ENCODE measurements at regions not wholly inside any gene's neighbourhood (a gene's known extent, or its start where the extent isn't known, plus 50 kb on each side); places are given as distances from the start of the nearest gene placed in this dataset.

- H2AFZ ChIP-seq (ENCODE audit: low read depth, low read length): no peak overlapping the region
- no peaks in the 10 kb centered on the region for H3K79me2 ChIP-seq (replicated peaks; ENCODE audit: insufficient read depth, low read length)
- no peak overlapping the region for H3K27ac ChIP-seq (ENCODE audit: low read length)
- H3K36me3 ChIP-seq (ENCODE audit: insufficient read depth, low read length): no peaks in the 10 kb centered on the region
- TF ChIP-seq POLR2AphosphoS5 (IDR thresholded peaks at IDR 0.05) (no peak), RAD21 (conservative IDR thresholded peaks at IDR 0.05) (no peak), EP300 (conservative IDR thresholded peaks at IDR 0.05; ENCODE audit: poor library complexity, severe bottlenecking) (no peak), TAF1 (IDR thresholded peaks at IDR 0.05; ENCODE audit: low read depth) (no peak)
- H3K4me2 ChIP-seq (ENCODE audit: low read length): no peak overlapping the region
- H3K9me3 ChIP-seq (ENCODE audit: low read length): no peaks in the 10 kb centered on the region
- no peaks in the 10 kb centered on the region for H4K20me1 ChIP-seq (ENCODE audit: insufficient read depth)
- H3K9ac ChIP-seq (ENCODE audit: low read length): no peak overlapping the region
- H3K9me2 ChIP-seq (ENCODE audit: insufficient read depth, low read length): no peaks in the 10 kb centered on the region
- H3K27me3 ChIP-seq (ENCODE audit: insufficient read depth, low read depth, low read length): no peaks in the 10 kb centered on the region
- no peaks in the 10 kb centered on the region for H3F3A ChIP-seq (ENCODE audit: insufficient read depth, low read length, poor library complexity, severe bottlenecking)
- H3K4me3 ChIP-seq (ENCODE audit: low read length): no peak overlapping the region
These were observed 92.1 kb upstream of the ELOVL6 start for GRCh38 chr4:110290511-110290910.

- Histone ChIP-seq H3K9me3 (ENCODE audit: low read length) (no peaks in the 10 kb centered on the region), H3K27ac (ENCODE audit: low read length) (no peak overlapping the region), H3K4me3 (ENCODE audit: low read length) (no peak overlapping the region), H4K20me1 (ENCODE audit: insufficient read depth) (no peaks in the 10 kb centered on the region), H2AFZ (ENCODE audit: low read depth, low read length) (no peak overlapping the region), H3F3A (ENCODE audit: insufficient read depth, low read length, poor library complexity, severe bottlenecking) (no peaks in the 10 kb centered on the region), H3K9me2 (ENCODE audit: insufficient read depth, low read length) (no peaks in the 10 kb centered on the region), H3K79me2 (replicated peaks; ENCODE audit: insufficient read depth, low read length) (no peaks in the 10 kb centered on the region), H3K36me3 (ENCODE audit: insufficient read depth, low read length) (no peaks in the 10 kb centered on the region), H3K27me3 (ENCODE audit: insufficient read depth, low read depth, low read length) (no peaks in the 10 kb centered on the region), H3K9ac (ENCODE audit: low read length) (no peak overlapping the region), H3K4me2 (ENCODE audit: low read length) (no peak overlapping the region)
- TF ChIP-seq EZH2 (IDR thresholded peaks at IDR 0.05; ENCODE audit: borderline replicate concordance, insufficient read depth, low read length, poor library complexity, severe bottlenecking): no peak
- TF ChIP-seq MXI1 (conservative IDR thresholded peaks at IDR 0.05; ENCODE audit: poor library complexity, severe bottlenecking): no peak
- TF ChIP-seq CTCF (IDR thresholded peaks at IDR 0.05; ENCODE audit: poor library complexity, severe bottlenecking): no peak
- TF ChIP-seq EP300 (conservative IDR thresholded peaks at IDR 0.05; ENCODE audit: poor library complexity, severe bottlenecking): no peak
- no peak for TF ChIP-seq POLR2AphosphoS5 (IDR thresholded peaks at IDR 0.05)
- no peak for TF ChIP-seq RAD21 (conservative IDR thresholded peaks at IDR 0.05)
- no peak for TF ChIP-seq TAF1 (IDR thresholded peaks at IDR 0.05; ENCODE audit: low read depth)
- TF ChIP-seq SMC3 (conservative IDR thresholded peaks at IDR 0.05; ENCODE audit: poor library complexity): no peak
- TF ChIP-seq REST (IDR thresholded peaks at IDR 0.05; ENCODE audit: borderline replicate concordance): no peak
These were observed 91.2 kb upstream of the ELOVL6 start for GRCh38 chr4:110289601-110290100.

Data from neural cell (in vitro differentiated cells).